ENCODE measurements at regions not wholly inside any gene's neighbourhood (a gene's known extent, or its start where the extent isn't known, plus 50 kb on each side); places are given as distances from the start of the nearest gene placed in this dataset.

GRCh38 chr2:52686935-52687334 is 1080.7 kb upstream of the CHAC2 start:
- no peaks in the 10 kb centered on the region for H3K4me1 ChIP-seq
- H3K4me3 ChIP-seq: no peak overlapping the region
- H3K27ac ChIP-seq: no peak overlapping the region
- H3K27me3 ChIP-seq: no peaks in the 10 kb centered on the region
- H3K9me3 ChIP-seq (replicated peaks in 1 of 11): peaks cover 8 to 21% (median 14%) of the 10 kb centered on the region in 11 experiments; a peak in 18 of 22 replicates
- no peak for TF ChIP-seq Cebpa-rat (IDR thresholded peaks at IDR 0.05)
- H4K20me1 ChIP-seq: no peaks in the 10 kb centered on the region
- H3K4me2 ChIP-seq: no peak overlapping the region
- no peaks in the 10 kb centered on the region; a peak in 1 of 22 replicates for H3K36me3 ChIP-seq
- H3K9ac ChIP-seq: no peak overlapping the region

GRCh38 chr2:52676056-52676455 is 1091.5 kb upstream of the CHAC2 start:
- H3K36me3 ChIP-seq: no peaks in the 10 kb centered on the region
- H3K4me3 ChIP-seq: no peak overlapping the region
- H3K27ac ChIP-seq: no peak overlapping the region
- H3K9me3 ChIP-seq (replicated peaks in 1 of 11): peaks cover 5 to 9% (median 7%) of the 10 kb centered on the region in 11 experiments; a peak in 21 of 22 replicates
- no peak for TF ChIP-seq Cebpa-rat (IDR thresholded peaks at IDR 0.05)
- H3K27me3 ChIP-seq: no peaks in the 10 kb centered on the region
- H3K9ac ChIP-seq: no peak overlapping the region
- H3K4me1 ChIP-seq: no peaks in the 10 kb centered on the region
- no peaks in the 10 kb centered on the region for H4K20me1 ChIP-seq
- H3K4me2 ChIP-seq: no peak overlapping the region

DNA sequence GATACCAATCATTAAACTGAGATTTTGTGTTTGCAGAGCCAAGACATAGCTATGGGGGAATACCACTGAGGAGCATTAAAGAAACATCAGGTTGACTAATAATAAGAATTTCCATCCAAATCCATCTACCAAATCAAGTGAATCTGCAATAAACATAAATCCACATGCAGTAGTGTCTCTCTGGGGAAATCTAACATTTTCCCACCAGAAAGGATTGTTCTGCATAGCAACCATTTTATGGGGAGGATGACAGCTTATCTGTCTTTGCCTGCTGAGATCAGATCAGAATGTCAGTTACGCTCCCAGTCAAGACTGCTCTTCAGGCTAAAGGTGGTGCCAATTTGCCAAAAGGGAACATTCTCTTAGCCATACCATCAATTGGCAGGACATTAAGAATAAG is 1098.9 kb upstream of the CHAC2 start:
- Histone ChIP-seq H4K20me1 (no peaks in the 10 kb centered on the region), H3K9me3 (replicated peaks in 1 of 11) (peaks cover 7 to 22% (median 11%) of the 10 kb centered on the region in 11 experiments)

DNA sequence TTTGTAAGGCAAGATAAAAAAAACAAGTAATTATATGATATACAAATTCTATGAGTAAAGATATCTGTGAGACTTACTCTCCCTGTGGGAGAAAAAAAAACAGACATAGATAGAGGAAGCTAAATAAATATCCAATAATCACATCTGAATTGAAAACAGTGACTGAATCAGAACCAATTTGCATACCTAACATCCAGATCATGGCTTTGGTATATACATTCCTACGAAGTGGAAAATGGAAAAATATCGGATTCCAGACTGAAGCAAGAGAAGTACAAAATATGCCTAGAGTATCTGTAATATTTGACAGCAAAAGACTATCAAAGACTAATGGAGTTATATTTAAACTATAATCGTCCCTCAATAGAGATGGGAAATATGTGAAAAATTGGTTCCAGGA is 1108.1 kb upstream of the CHAC2 start:
- H3K36me3 ChIP-seq: no peaks in the 10 kb centered on the region
- no peak overlapping the region for H3K9ac ChIP-seq
- no peaks in the 10 kb centered on the region for H4K20me1 ChIP-seq
- TF ChIP-seq Cebpa-rat (IDR thresholded peaks at IDR 0.05): no peak
- no peak overlapping the region for H3K27ac ChIP-seq
- 0 out of 20 replicates have a peak, but pooled peaks cover 0 to 5% (median 0%) of the 10 kb centered on the region in 10 experiments for H3K4me1 ChIP-seq
- H3K4me3 ChIP-seq: no peak overlapping the region
- no peak overlapping the region for H3K4me2 ChIP-seq
- H3K27me3 ChIP-seq: no peaks in the 10 kb centered on the region
- H3K9me3 ChIP-seq (replicated peaks in 1 of 11): peaks cover 0 to 2% (median 0%) of the 10 kb centered on the region in 11 experiments; a peak in 1 of 22 replicates

More for the DNA sequence above, 1098.9 kb upstream of the CHAC2 start:
- H3K4me3 ChIP-seq: no peak overlapping the region
- peaks cover 0 to 17% (median 0%) of the 10 kb centered on the region in 10 experiments; a peak in 3 of 20 replicates for H3K4me1 ChIP-seq
- no peak for TF ChIP-seq Cebpa-rat (IDR thresholded peaks at IDR 0.05)
- no peak overlapping the region for H3K9ac ChIP-seq
- no peak overlapping the region for H3K27ac ChIP-seq
- H3K27me3 ChIP-seq: no peaks in the 10 kb centered on the region
- H3K4me2 ChIP-seq: peak overlapping the region in 2 of 11 experiments; percentile 31 to 43; a peak in 2 of 22 replicates
- 0 out of 22 replicates have a peak, but pooled peaks cover 0 to 6% (median 0%) of the 10 kb centered on the region in 11 experiments for H3K36me3 ChIP-seq

DNA sequence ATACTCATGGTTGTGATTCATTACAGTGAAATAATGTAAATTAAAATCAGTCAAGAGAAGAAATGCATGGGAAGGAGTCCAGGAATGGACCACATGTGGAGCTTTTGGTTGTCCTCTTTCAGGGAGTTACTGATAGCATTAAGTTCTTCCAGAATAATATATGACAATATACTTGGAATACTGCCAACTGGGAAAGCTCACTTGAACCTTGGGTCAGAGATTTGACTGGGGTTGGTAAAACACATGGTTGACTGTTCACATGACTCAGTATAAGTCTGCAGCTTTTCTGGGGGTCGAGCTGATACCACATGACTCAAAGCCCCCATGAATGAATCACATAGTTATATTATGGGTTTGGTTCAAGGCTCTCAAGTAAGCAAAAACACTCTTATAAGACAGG is 1109.0 kb upstream of the CHAC2 start:
- no peaks in the 10 kb centered on the region for H3K27me3 ChIP-seq
- no peak for TF ChIP-seq Cebpa-rat (IDR thresholded peaks at IDR 0.05)
- H3K4me3 ChIP-seq: no peak overlapping the region
- H4K20me1 ChIP-seq: no peaks in the 10 kb centered on the region
- 0 out of 20 replicates have a peak, but pooled peaks cover 0 to 5% (median 0%) of the 10 kb centered on the region in 10 experiments for H3K4me1 ChIP-seq
- no peaks in the 10 kb centered on the region; a peak in 1 of 22 replicates for H3K9me3 ChIP-seq (replicated peaks in 1 of 11)
- no peak overlapping the region for H3K9ac ChIP-seq
- H3K36me3 ChIP-seq: no peaks in the 10 kb centered on the region
- no peak overlapping the region for H3K27ac ChIP-seq
- H3K4me2 ChIP-seq: no peak overlapping the region

DNA sequence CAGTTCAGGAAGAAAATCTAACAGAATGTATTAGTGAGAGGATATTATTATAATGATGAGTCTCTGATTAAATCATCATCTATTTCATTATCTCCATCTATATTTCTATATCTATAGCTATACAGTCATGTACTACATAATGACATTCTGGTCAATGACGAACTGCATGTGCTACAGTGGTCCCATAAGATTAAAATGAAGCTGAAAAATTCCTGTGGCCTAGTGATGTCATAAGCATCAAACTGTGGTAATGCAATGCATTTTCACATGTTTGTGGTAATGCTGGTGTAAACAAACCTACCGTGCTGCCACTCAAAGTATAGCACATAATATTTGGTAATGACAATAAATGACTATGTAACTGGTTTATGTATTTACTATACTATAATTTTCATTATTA is 1127.9 kb upstream of the CHAC2 start:
- H3K9me3 ChIP-seq (replicated peaks in 1 of 11): peaks cover 0 to 8% (median 5%) of the 10 kb centered on the region in 11 experiments; a peak in 7 of 22 replicates
- H3K27me3 ChIP-seq: no peaks in the 10 kb centered on the region
- H3K27ac ChIP-seq: no peak overlapping the region

GRCh38 chr2:52632543-52632942 is 1135.1 kb upstream of the CHAC2 start:
- Histone ChIP-seq H4K20me1 (no peaks in the 10 kb centered on the region), H3K9ac (no peak overlapping the region), H3K4me1 (no peaks in the 10 kb centered on the region), H3K27me3 (no peaks in the 10 kb centered on the region), H3K27ac (no peak overlapping the region), H3K4me2 (no peak overlapping the region), H3K4me3 (no peak overlapping the region), H3K36me3 (no peaks in the 10 kb centered on the region; a peak in 1 of 22 replicates), H3K9me3 (replicated peaks in 1 of 11) (peaks cover 0 to 15% (median 8%) of the 10 kb centered on the region in 11 experiments; a peak in 11 of 22 replicates)
- no peak for TF ChIP-seq Cebpa-rat (IDR thresholded peaks at IDR 0.05)

More for the DNA sequence above, 1127.9 kb upstream of the CHAC2 start:
- Histone ChIP-seq H3K4me3 (no peak overlapping the region), H3K4me2 (no peak overlapping the region), H3K4me1 (no peaks in the 10 kb centered on the region), H3K36me3 (0 out of 22 replicates have a peak, but pooled peaks cover 0 to 5% (median 0%) of the 10 kb centered on the region in 11 experiments), H4K20me1 (no peaks in the 10 kb centered on the region), H3K9ac (no peak overlapping the region)
- no peak for TF ChIP-seq Cebpa-rat (IDR thresholded peaks at IDR 0.05)

- Histone ChIP-seq H3K4me2 (no peak overlapping the region), H3K4me1 (no peaks in the 10 kb centered on the region), H3K4me3 (no peak overlapping the region), H3K36me3 (no peaks in the 10 kb centered on the region; a peak in 1 of 22 replicates), H3K27me3 (no peaks in the 10 kb centered on the region), H3K9me3 (replicated peaks in 1 of 11) (peaks cover 0 to 15% (median 8%) of the 10 kb centered on the region in 11 experiments; a peak in 11 of 22 replicates), H3K27ac (no peak overlapping the region), H3K9ac (no peak overlapping the region), H4K20me1 (no peaks in the 10 kb centered on the region)
- TF ChIP-seq Cebpa-rat (IDR thresholded peaks at IDR 0.05): no peak
Observed at GRCh38 chr2:52629944-52630343, 1137.7 kb upstream of the CHAC2 start.

- Histone ChIP-seq H3K4me2 (no peak overlapping the region), H3K4me3 (no peak overlapping the region), H3K36me3 (no peaks in the 10 kb centered on the region; a peak in 1 of 22 replicates), H3K9me3 (replicated peaks in 1 of 11) (peaks cover 0 to 15% (median 8%) of the 10 kb centered on the region in 11 experiments; a peak in 11 of 22 replicates), H3K4me1 (no peaks in the 10 kb centered on the region), H3K27me3 (no peaks in the 10 kb centered on the region), H4K20me1 (no peaks in the 10 kb centered on the region), H3K9ac (no peak overlapping the region), H3K27ac (no peak overlapping the region)
- TF ChIP-seq Cebpa-rat (IDR thresholded peaks at IDR 0.05): no peak
Observed at GRCh38 chr2:52629531-52629930, 1138.1 kb upstream of the CHAC2 start.

DNA sequence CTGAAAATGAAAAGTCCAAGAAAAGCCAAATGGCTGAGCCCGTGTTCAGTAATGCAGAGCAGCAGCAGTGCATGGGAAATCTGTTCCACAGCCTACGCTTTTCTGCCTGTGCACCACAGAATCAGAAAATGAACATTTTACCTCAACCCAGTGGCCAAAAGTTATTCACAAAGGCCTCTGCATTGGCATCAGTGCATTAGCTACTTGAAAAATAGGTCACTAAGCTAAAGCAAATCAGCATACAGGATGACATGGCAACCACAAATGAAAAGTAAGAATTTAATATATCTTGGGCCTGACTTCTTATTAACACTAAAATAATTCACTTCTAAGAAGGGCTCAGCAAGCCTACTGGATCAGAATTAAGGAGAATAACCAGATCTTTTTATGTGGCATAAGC is 1145.3 kb upstream of the CHAC2 start:
- H3K4me2 ChIP-seq: peak overlapping the region in 3 of 11 experiments; percentile 19 to 78 (median 74); a peak in 4 of 22 replicates
- H3K4me3 ChIP-seq: no peak overlapping the region
- H3K9me3 ChIP-seq (replicated peaks in 1 of 11): no peaks in the 10 kb centered on the region
- H3K4me1 ChIP-seq: peaks cover 0 to 27% (median 0%) of the 10 kb centered on the region in 10 experiments; a peak in 5 of 20 replicates
- TF ChIP-seq Cebpa-rat (IDR thresholded peaks at IDR 0.05): no peak
- H3K27me3 ChIP-seq: no peaks in the 10 kb centered on the region
- no peak overlapping the region for H3K9ac ChIP-seq
- H3K27ac ChIP-seq: peak overlapping the region in 1 of 11 experiments; percentile 29; a peak in 2 of 22 replicates
- no peaks in the 10 kb centered on the region for H3K36me3 ChIP-seq
- no peaks in the 10 kb centered on the region for H4K20me1 ChIP-seq
